ENCODE measurements at regions not wholly inside any gene's neighbourhood (a gene's known extent, or its start where the extent isn't known, plus 50 kb on each side); places are given as distances from the start of the nearest gene placed in this dataset.

DNA sequence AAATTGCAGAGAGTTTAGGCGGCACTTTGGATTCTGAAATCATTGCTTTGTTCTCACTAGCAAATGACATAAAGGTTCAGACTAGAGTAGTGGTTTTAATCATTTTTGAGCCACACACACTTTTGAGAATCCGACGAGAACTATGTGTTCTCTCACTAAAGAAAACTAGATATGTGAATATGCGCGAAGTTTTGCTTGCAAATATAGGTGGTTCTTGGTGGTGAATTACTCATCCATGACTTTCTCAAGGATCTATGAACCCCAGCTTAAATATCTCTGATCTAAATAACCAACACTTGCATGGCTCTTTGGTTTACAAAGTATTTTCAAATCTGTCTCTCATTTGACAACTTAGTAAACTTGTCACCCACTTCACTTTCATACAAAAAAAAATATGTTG, 54.8 kb downstream of the NOG start:
- DNase-seq (ENCODE audit: low read depth in 2 of 2): no peak

DNA sequence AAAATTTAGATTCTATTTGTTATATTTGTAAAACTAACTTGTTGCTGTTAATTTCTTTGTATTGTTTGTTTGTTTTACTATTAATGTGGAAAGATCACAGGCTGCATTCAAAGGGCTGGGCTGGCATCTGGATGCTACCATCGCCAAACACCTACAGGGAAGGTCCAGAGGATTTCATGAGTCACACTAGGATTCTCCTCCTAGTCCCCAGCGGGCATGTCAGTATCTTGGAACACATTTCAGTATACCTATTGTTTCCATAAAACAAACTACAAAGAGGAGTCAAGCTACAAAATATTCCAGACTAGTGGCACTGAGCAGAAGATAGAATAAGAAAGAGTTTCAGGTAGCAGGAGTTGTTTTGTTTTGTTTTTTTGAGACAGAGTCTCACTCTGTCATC, 55.3 kb downstream of the NOG start:
- DNase-seq (ENCODE audit: low read depth in 2 of 2): no peak

DNA sequence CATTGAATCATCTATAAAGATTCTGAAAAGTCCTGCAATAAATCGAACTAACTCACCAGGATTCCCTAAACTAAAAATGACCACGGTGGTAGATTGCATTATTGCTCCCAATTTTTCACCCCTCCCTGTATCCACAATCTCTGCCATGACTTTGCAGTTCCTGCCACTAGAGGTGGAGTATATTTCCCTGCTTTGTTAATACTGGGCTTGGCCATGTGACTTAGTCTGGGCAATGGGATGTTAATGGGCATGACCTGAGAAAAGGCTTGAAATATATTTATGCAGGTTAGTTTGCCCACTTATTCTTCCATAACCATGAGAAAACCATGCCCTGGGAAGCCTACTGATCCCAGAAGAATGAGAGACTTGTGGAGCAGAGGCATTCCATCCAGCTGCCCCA, 59.1 kb downstream of the NOG start:
- DNase-seq (ENCODE audit: low read depth in 2 of 2): no peak

DNA sequence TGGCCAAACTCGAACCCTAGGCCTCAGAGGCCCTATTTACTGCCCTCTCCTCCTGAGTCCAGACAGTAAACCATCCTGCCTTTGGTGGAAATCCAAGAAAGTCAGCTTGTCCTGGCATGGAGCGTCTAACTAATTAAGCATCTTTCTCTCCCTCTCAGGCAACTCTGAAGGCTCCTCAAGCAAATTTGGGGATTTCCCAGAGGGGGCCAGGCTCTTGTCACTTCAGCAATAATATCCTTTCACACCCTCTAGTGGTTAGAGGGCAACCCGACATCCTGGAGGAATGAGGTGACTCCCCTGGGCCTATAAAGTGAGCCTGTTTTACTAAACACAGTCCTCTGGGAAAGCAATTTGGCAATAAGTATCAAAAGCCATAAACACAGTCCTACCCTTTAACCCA, 60.4 kb downstream of the NOG start:
- DNase-seq (ENCODE audit: low read depth in 2 of 2): peak; percentile 21 to 24

DNA sequence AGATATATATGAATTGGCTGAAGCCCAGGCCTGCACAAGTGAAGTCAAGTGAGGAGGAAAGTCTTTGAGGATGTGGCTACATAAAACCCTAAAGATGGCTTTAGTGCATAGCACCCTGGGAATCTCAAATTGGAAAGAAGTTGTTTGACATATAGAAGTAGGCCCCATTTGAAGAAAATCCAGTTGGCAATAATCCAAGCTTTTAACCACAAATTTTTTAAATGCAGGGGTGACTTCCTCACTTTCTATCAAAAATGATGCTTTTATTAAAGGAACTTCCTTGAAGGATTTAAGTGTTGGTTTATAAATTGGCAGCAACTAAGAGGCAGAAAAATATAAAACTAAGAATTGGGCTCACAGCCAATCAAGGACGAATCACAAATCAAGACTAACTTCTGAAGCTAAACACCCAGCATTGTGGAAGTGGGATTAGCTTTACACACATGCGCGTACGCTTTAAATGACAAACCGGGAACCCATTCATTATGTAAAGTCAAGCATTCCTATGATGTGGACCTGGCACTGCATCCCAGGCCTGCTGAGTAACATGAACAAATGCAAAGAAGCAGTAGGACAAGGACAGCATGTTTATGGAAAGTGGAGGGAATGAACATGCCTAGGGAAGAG, 63.3 kb downstream of the NOG start:
- DNase-seq (ENCODE audit: low read depth in 2 of 2): no peak

DNA sequence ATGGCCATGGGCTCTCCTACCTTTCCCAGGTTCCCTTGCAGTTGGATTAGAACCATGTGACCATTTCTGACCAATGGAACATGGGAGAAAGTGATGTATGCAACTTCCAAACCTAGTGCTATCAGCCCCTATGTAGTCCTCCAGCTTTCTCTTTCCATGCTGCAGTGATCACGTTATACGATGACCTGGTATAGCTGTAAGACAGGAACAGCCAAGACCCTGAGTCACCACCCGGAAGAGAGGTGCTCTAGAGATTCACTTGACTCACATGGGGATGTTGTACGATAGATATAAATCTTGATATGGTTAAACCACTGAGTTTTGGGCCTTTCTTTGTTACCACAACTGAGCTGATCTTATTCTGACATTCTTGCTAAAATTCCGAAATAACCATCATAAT, 65.1 kb downstream of the NOG start:
- DNase-seq (ENCODE audit: low read depth in 2 of 2): no peak

DNA sequence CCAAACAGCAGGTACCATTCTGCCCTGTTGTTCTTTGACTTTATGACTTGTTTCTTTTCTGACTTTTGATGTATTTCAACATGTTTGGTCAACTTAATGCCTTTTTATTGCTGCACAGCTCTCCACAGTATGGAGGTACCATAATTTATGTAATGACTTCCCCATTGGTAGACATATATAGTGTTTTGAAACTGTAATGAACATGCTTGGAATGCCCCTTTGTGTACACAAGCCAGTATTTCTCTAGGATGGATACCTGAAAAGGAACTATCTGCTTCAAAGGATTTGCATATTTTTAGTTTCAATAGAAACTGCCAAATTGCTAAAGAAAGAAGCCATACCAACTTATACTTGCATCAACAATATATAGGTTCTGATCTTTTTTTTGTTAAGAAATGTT, 66.1 kb downstream of the NOG start:
- no peak for DNase-seq (ENCODE audit: low read depth in 2 of 2)

DNA sequence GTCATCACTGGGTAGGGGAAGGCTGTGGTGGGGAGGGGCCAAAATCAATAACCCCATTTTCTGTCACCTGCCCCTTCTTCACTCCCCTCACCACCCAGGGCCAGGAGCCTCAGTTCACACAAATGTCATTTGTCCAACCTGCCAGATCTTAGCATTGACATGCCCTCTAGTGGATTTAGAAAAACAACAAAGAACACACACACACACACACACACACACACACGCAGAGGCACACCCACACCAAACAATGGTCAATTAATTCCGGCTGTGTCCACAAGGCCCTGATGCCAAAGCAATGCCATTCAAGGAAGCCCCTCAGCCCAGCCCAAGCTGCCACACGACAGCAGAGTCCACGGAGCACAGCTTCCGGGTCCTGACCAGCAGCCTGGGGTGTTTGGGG, 68.4 kb downstream of the NOG start:
- no peak for DNase-seq (ENCODE audit: low read depth in 2 of 2)

DNA sequence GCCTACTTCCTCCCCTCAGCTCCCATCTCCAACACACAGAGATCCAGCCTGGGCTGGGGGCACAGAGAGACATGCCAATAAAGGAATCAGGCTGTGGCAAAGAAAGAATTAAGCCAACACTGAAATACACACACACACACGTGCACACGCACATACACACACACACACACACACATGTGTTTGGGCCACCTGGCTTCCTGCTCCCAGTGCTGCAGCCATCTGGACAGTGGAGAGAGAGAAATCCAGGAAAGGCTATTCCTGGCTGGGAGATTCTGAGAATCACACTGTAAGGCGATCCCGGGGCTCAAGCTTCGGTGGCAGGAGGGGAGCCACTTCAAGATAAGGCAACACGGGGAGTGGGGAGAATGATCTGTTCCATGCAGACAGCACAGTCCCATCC, 72.4 kb downstream of the NOG start:
- no peak for DNase-seq (ENCODE audit: low read depth in 2 of 2)

DNA sequence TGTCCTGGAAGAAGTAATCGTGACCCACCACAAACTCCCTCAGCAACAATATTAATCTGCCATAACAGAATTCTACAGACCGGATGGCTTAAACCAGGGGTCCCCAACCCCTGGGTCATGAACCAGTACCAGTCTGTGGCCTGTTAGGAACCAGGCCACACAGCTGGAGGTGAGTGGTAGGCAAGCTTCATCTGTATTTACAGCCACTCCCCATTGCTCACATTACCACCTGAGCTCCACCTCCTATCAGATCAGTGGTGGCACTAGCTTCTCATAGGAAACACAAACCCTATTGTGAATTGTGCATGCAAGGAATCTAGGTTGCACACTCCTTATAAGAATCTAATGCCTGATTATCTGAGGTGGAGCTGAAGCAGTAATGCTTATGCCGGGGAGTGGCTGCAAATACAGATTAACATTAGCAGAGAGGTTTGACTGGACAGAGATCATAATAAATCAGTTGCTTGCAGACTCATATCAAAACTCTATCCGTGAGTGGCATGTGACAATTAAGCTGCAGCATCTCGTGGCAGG, 74.5 kb downstream of the NOG start:
- DNase-seq (ENCODE audit: low read depth in 2 of 2): no peak

DNA sequence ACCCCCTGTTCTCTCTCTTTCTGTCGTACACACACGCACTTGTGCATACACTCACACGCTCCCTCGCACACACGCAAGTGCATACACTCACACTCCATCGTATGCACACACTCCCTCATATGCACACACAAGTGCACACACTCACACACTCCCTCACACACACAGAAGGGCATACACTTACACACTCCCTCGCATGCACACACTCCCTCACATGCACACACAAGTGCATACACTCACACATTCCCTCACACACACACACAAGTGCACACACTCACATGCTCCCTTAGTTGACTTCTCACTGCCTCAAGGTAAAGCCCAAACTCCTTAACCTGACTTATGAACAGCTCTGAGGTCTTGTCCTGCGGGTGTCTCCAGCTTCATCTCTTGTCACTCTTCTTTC, 78.7 kb downstream of the NOG start:
- no peak for DNase-seq (ENCODE audit: low read depth in 2 of 2)

DNA sequence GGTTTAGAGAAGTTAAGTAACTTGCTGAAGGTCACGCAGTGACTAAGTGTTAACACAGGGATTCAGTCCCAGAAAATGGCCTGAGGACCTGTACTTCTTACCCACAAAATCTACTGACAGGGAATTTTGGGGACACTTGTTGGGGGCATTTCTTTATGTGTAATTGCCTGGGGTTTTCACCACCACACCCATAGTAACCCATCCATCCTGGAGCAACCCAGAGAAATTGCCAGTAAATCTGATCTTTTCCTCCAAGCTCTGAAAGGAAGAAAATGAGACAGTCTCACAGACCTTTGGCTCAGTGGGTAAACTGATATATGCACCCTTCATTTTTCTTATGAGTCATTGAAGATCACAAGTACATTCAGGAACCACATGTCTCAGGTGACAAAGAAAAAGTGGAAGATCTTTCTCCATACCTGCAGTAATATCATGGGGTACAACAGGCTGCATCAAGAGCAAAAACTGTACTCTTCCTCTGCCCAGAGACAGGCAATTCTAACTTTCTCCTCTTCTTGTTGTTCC, 81.0 kb downstream of the NOG start:
- DNase-seq (ENCODE audit: low read depth in 2 of 2): no peak

DNA sequence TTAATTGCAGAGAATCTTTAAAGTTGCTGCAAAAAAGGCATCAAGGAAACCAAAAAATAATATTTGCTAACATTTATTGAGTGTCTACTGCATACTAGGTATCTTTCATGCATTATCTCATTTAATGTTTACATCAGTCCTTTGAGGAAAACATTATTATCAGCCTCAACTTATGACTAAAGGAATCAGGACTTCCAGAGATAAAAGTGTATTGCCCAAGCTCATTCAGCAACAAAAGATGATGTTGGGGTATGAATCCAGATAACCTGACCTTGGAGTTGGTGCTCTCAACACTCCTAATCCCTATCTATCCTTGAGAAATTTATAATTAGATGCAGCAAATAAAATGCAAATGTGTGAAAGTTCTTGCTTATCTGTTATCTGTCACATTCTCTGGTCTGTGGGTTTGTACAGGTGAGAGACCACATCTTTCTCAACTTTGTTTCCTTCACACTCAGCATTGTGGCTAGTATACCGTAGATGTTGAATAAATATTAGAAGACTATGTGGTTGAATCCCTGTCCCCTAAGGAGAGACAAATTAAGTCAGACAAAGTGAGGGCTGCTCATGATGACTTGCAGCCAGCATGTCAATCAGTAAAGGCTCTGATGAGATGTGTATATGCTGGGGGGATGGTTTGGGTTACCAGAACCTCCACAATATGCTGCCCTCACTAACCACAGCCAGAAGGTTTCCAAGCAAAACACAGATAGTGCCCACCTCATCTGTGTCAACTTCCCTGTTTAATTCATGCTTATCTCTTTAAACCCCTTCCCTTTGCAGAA, 82.6 kb downstream of the NOG start:
- no peak for DNase-seq (ENCODE audit: low read depth in 2 of 2)

DNA sequence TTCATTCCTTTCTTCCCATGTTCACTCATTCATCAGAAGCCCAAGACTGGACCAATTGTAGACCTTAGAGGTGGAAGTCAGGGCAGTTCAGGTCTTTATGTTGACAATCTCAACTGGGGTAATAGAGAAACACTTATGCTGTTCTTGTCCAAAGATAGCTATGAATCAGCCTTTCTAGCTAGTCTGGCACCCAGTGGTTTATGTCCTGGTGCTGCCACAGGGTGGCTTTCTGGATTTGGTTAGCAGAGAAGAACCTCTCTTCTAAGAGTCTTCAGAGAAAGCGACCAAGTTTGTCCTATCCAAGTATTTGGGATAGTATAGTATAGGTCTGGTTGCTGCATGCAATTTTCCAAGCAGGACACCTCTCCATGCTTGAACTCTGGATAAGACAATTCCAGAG, 83.3 kb downstream of the NOG start:
- DNase-seq (ENCODE audit: low read depth in 2 of 2): no peak

DNA sequence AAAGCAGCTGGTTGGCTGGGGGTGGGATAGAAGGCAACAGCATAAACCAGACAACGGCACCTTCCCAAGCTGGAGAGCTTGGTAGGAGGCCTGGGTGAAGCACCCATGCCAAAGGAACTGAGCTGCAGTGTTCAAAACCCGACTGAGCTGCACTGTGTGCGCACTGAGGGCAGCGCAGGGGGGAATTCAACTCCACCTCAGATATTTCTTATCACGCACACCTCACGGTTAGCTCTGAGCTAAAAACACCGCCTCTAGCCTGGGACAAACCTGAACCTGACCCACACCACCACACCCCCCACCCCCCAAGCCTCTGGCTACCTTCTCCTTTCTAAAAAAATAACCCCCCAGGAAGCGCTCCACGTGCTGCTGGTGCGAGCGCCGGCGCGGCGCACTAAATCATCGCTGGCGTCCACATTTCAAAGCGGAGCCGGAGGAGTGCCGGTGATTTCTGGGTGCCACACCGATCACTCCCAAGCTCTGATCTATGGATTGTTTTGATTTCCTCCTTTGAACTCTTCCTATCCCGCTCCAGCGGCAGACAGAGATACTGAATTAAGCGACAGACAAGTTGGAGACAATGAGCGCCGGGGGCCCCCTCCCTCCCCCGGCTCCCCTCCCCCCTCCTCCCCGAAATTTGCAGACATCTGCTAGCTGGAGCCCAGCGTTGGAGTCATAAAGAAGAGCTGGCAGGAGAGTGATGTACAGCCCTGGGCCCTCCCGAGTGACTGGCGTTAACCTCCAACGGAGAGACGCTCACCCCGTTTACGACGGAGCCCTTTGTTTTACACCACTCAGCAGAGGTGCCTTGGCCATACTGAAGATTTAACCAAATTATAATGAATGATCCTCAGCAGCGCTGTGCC, 85.0 kb downstream of the NOG start:
- no peak for DNase-seq (ENCODE audit: low read depth in 2 of 2)

DNA sequence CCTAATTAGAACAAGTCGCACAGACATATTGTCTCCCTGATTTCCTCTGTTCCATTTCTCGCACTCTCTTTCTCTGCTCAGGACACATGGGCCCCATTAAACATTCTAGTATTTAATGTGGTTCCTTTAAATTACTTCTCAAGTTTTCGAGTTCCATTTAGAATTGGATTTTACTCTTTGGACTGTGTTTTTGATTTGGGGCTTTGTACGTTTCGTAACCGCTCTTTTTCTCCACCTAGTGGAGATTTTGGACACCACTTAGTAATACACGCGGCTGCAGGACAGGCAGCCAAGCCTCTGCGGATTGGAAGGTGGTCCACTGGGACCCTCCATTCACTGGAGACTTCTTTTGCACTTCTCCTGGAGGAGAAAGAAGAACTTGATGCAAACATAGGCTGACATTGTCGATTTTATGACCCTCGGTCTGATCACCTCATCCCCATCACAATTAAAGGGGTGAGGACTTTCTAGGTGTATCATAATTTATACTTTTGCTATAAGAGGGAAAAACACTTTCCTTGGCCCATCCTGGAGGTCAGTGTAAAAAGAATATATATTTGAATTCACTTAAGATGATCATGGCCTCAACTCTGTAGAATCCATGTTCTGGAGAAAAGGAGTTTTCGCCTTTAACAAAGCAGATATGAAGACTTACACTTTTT, 85.7 kb downstream of the NOG start:
- no peak for DNase-seq (ENCODE audit: low read depth in 2 of 2)

DNA sequence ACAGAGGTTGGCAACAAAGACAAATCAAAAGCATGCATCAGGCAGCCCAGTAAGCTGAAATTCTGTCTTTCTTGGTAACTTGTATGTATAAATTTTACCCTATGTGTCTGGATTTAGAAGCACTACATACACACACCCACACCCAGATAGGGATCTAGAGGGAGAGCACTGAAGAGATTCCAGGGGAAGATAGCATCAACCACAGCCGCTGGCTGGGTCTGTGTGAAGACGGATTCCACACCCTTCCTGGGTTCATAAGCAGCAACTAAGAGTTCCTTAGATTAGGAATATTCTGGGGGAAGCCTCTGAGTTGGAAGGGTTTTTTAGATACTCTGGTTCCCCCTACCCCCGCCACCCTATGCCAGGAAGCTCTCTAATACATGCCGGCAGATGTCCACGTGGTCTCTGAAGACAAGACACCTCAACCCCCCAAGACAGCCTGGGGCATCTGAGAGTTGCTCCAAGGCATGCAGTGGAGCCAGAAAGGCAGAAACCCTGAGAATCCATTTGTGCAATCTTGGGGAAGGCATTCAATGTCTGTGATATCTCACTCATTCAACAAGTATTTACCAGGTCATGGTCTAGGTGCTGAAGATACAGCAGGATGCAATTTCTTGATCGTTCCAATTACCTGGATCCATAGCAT, 86.4 kb downstream of the NOG start:
- no peak for DNase-seq (ENCODE audit: low read depth in 2 of 2)

DNA sequence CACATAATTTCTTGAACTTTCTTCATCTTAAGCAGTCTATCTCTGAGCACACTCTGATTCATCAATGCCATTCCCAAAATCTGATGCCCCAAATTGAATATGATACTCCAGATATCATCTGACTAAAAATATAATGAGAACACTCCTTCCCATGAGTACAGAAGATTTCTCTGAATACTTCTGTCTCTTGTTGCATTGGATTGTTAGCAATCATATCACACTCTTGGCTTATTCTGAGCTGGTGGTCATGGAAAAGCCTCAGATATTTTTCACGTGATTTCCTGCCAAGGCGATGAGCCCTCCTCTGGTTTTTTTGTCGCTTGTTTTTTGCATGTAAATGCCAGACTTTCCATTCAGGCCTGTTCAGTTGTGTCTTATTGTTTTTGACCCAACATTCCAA, 87.2 kb downstream of the NOG start:
- DNase-seq (ENCODE audit: low read depth in 2 of 2): no peak

DNA sequence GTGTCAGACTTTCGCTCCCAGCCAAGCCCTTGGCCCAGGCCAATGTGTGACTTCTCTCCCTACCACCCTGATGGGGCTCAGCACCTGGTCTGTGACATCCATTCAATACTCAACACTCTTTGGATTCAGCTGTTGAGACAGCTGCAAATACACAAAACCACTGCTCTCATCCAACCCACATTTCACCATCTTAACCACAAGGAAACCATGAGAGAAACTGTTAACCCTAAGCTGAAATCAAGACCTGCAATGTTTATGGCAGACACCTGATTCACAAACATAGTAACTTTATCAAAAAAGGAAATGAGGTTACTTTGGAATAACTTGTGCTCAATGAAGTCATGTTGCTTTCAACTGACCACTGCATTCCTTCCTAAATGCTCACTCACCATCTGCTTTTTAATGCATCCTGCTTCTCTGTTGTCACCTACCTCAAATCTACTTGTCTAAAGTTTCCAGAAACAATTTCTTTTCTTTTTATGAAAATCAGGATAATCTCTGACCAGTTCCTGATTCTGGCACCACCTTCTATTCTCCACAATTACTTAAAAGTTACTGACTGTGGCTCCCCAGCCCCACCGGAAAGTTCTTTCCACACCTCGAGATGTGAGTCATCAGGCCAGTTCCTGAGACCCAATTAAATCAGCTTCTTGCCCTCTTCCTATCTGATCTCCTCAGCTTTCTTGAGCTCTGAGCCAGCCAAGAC, 88.2 kb downstream of the NOG start:
- DNase-seq (ENCODE audit: low read depth in 2 of 2): peak in 1 of 2 donors; percentile 7

DNA sequence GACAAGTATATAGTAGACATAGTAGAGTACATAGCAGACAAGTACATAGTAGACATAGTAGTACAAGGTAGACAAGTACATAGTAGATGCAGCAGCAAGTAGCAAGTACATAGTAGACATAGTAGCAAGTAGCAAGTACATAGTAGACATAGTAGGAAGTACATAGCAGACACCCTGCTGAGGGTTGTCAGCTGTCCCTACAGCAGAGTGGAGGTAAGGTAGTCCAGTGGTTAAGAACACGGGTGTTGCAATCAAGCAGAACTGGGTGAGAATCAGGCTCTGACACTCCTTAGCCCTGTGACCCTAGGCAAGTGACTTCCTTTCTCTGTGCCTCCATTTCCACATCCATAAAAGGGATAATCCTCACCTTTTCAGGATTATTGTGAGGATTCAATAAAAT, 94.7 kb downstream of the NOG start:
- no peak for DNase-seq (ENCODE audit: low read depth in 2 of 2)

Data from stimulated activated CD8-positive, alpha-beta memory T cell treated with anti-CD3 and anti-CD28 coated beads, Interleukin-15, amount 100 ng/mL, for 48 hours (primary cell).